Endothelial cell of umbilical vein (primary cell): ENCODE measurements at regions not wholly inside any gene's neighbourhood (a gene's known extent, or its start where the extent isn't known, plus 50 kb on each side); places are given as distances from the start of the nearest gene placed in this dataset.

Experiments used
- BruUV-seq: library from RNA; stranded (reverse); fragments of 400-500 nt; replicated peaks from 2 replicates; lab custom pipeline; 2021; lab: Mats Ljungman, UMichigan
- CTCF ChIA-PET: fragments of 300-600, 350-600 bp; sonication (Branson Sonifier 250); formaldehyde crosslinking; loops from one replicate; lab custom pipeline; 2021; ENCODE audit warnings: antibody characterized with exemption, inconsistent platforms; lab: Charles Lee
- POLR2A ChIA-PET: fragments of 300-600, 350-600 bp; sonication (Branson Sonifier 250); formaldehyde crosslinking; loops from one replicate; lab custom pipeline; 2021; ENCODE audit warnings: antibody characterized with exemption, inconsistent platforms; lab: Charles Lee
- DNase-seq: peaks from one replicate; pipeline ENCODE4 v3.0.0-alpha.2; 2011; ENCODE audit warnings: low read depth, low spot score
- FAIRE-seq: peaks from 2 replicates; lab custom pipeline; 2011; peaks lifted over from hg19 to GRCh38; lab: Jason Lieb, UNC
- H2AFZ ChIP-seq: 2 replicates; pipeline ENCODE4 v1.6.0; 2012; ENCODE audit warnings: low read depth, low read length, control low read depth, inconsistent platforms
- H3K27ac ChIP-seq: 2 replicates; pipeline ENCODE4 v1.5.1; 2011; ENCODE audit warnings: low read depth, mild to moderate bottlenecking, control low read depth, low read length, moderate library complexity; ENCODE audit not compliant: insufficient read depth
- H3K27me3 ChIP-seq, 2 experiments: 2 replicates each; pipeline versions ENCODE4 v1.6.0 to v1.6.1; 2011; ENCODE audit warnings: low read length in 2 of 2, mixed read lengths in 1 of 2; ENCODE audit not compliant: control insufficient read depth in 2 of 2, insufficient read depth in 2 of 2
- H3K36me3 ChIP-seq, 2 experiments: 2 replicates in 1 of 2; 3 replicates in 1 of 2; pipeline ENCODE4 v1.5.1; 2011; ENCODE audit warnings: low read length in 2 of 2, mild to moderate bottlenecking in 1 of 2, moderate library complexity in 1 of 2; ENCODE audit not compliant: control insufficient read depth in 2 of 2, insufficient read depth in 2 of 2; ENCODE audit errors: extremely low read depth in 1 of 2
- H3K4me1 ChIP-seq: 3 replicates; pipeline ENCODE4 v1.5.1; 2011; ENCODE audit warnings: mild to moderate bottlenecking, low read length; ENCODE audit not compliant: control insufficient read depth, insufficient read depth; ENCODE audit errors: extremely low read depth
- H3K4me2 ChIP-seq: 2 replicates; pipeline ENCODE4 v1.6.1; 2011; ENCODE audit warnings: low read length, control low read depth, mixed read lengths; ENCODE audit not compliant: insufficient read depth
- H3K4me3 ChIP-seq, 3 experiments: fragments of 200-600 bp in 1 of 3; sonication (generic), shearing (Covaris generic) in 1 of 3; replicated peaks in 1 of 3; 2 replicates each; pipeline ENCODE4 v1.5.1; 2011 to 2016; ENCODE audit warnings: control low read depth in 3 of 3, low read length in 3 of 3, mild to moderate bottlenecking in 2 of 3, inconsistent platforms in 1 of 3, low read depth in 1 of 3, moderate library complexity in 1 of 3; ENCODE audit not compliant: insufficient read depth in 1 of 3
- H3K79me2 ChIP-seq: 2 replicates; pipeline ENCODE4 v1.6.0; 2012; ENCODE audit warnings: low read length, inconsistent platforms; ENCODE audit not compliant: control insufficient read depth, insufficient read depth
- H3K9ac ChIP-seq: replicated peaks from 2 replicates; pipeline ENCODE3; 2011; ENCODE audit warnings: low read length, control low read depth; ENCODE audit not compliant: insufficient read depth; ENCODE audit errors: extremely low read depth
- H3K9me1 ChIP-seq: replicated peaks from 3 replicates; pipeline ENCODE4 v1.6.0; 2011; ENCODE audit warnings: mild to moderate bottlenecking, low read length; ENCODE audit not compliant: control insufficient read depth, insufficient read depth; ENCODE audit errors: extremely low read depth
- H3K9me3 ChIP-seq: replicated peaks from 2 replicates; pipeline ENCODE4 v1.5.1; 2012; ENCODE audit warnings: low read length, inconsistent platforms; ENCODE audit not compliant: control insufficient read depth, insufficient read depth
- H4K20me1 ChIP-seq: replicated peaks from 2 replicates; pipeline ENCODE3; 2011; ENCODE audit warnings: mild to moderate bottlenecking, low read length; ENCODE audit not compliant: control insufficient read depth, insufficient read depth; ENCODE audit errors: extremely low read depth
- CTCF ChIP-seq, 2 donors: IDR thresholded peaks; 1 replicate in 1 of 2; 2 replicates in 1 of 2; pipeline ENCODE4 v1.5.1; 2011; ENCODE audit warnings: low read length in 2 of 2, mild to moderate bottlenecking in 2 of 2, moderate library complexity in 2 of 2, control low read depth in 1 of 2, inconsistent platforms in 1 of 2, low read depth in 1 of 2; ENCODE audit not compliant: insufficient read depth in 1 of 2; ENCODE audit errors: extremely low read depth in 1 of 2
- EZH2 ChIP-seq: IDR thresholded peaks from 2 replicates; pipeline ENCODE4 v1.6.1; 2012; ENCODE audit warnings: borderline replicate concordance, low read depth, mild to moderate bottlenecking, moderate library complexity, low read length, inconsistent platforms; ENCODE audit not compliant: severe bottlenecking
- FOS ChIP-seq: IDR thresholded peaks from 2 replicates; pipeline ENCODE4 v1.6.1; 2011; ENCODE audit warnings: mild to moderate bottlenecking, low read length, moderate library complexity, borderline replicate concordance; ENCODE audit not compliant: insufficient read depth
- GATA2 ChIP-seq: IDR thresholded peaks from 2 replicates; pipeline ENCODE4 v1.7.0; 2011; ENCODE audit warnings: low read depth, mild to moderate bottlenecking, moderate library complexity, mixed read lengths, low read length; ENCODE audit not compliant: insufficient read length, insufficient read depth
- JUN ChIP-seq: IDR thresholded peaks from 2 replicates; pipeline ENCODE4 v1.6.1; 2011; ENCODE audit warnings: borderline replicate concordance, low read depth; ENCODE audit not compliant: insufficient read length, insufficient read depth
- MAX ChIP-seq: IDR thresholded peaks from 2 replicates; pipeline ENCODE4 v1.6.1; 2011; ENCODE audit not compliant: insufficient read depth, insufficient read length
- MYC ChIP-seq: IDR thresholded peaks from one replicate; pipeline ENCODE4 v1.6.1; 2011; ENCODE audit warnings: mild to moderate bottlenecking, low read depth, low read length
- POLR2A ChIP-seq: IDR thresholded peaks from 2 replicates; pipeline ENCODE4 v1.6.1; 2012; ENCODE audit warnings: low read depth, mild to moderate bottlenecking, control low read depth, low read length
- POLR2AphosphoS5 ChIP-seq: IDR thresholded peaks from 2 replicates; pipeline ENCODE4 v1.6.1; 2012; ENCODE audit warnings: low read depth, mild to moderate bottlenecking, control low read depth, low read length, moderate library complexity; ENCODE audit not compliant: insufficient read depth
- dilution Hi-C: fragments of 300-500 bp; cut with MboI; formaldehyde crosslinking; loops from one replicate; pipeline ENCODE4 v1.15.0; 2019; ENCODE audit warnings: low sequenced_read_pairs; ENCODE audit not compliant: extremely low pct_ligation_motif_present
- intact Hi-C: fragments of 100-400 bp; cut with micrococcal nuclease; formaldehyde crosslinking; loops from one replicate; pipeline ENCODE4 v1.10.0; 2022

- Histone ChIP-seq H3K4me3 (no peak overlapping the region), H3K79me2 (no peaks in the 10 kb centered on the region), H3K9me3 (no peaks in the 10 kb centered on the region), H3K27me3 (no peaks in the 10 kb centered on the region), H3K9ac (no peak overlapping the region), H3K9me1 (no peaks in the 10 kb centered on the region), H3K4me1 (no peaks in the 10 kb centered on the region), H3K27ac (no peak overlapping the region), H3K4me2 (no peak overlapping the region), H2AFZ (no peak overlapping the region), H3K36me3 (no peaks in the 10 kb centered on the region), H4K20me1 (no peaks in the 10 kb centered on the region)
- FAIRE-seq (no peak), DNase-seq (no peak)
- POLR2A ChIA-PET = no interaction called here
- TF ChIP-seq MYC (no peak), FOS (no peak), CTCF (IDR thresholded peaks at IDR 0.05; ENCODE audit: extremely low read depth in 1 of 2, insufficient read depth in 1 of 2, low read depth in 1 of 2, low read length in 2 of 2) (no peak), JUN (no peak), POLR2A (no peak), GATA2 (no peak), MAX (no peak), EZH2 (no peak), POLR2AphosphoS5 (no peak)
- intact Hi-C loops (no loop called here), dilution Hi-C loops (no loop called here)
- BruUV-seq = no TSS peak
- CTCF ChIA-PET = no interaction called here
Observed at GRCh38 chr17:56034197-56034635, 119.1 kb upstream of the ANKFN1 start.
